ENCODE measurements at regions not wholly inside any gene's neighbourhood (a gene's known extent, or its start where the extent isn't known, plus 50 kb on each side); places are given as distances from the start of the nearest gene placed in this dataset.
"Not testable (repeated sequence)": the region's sequence is repeated elsewhere in the genome, so short reads cannot be mapped to it uniquely, and the experiment has no call there.

DNA sequence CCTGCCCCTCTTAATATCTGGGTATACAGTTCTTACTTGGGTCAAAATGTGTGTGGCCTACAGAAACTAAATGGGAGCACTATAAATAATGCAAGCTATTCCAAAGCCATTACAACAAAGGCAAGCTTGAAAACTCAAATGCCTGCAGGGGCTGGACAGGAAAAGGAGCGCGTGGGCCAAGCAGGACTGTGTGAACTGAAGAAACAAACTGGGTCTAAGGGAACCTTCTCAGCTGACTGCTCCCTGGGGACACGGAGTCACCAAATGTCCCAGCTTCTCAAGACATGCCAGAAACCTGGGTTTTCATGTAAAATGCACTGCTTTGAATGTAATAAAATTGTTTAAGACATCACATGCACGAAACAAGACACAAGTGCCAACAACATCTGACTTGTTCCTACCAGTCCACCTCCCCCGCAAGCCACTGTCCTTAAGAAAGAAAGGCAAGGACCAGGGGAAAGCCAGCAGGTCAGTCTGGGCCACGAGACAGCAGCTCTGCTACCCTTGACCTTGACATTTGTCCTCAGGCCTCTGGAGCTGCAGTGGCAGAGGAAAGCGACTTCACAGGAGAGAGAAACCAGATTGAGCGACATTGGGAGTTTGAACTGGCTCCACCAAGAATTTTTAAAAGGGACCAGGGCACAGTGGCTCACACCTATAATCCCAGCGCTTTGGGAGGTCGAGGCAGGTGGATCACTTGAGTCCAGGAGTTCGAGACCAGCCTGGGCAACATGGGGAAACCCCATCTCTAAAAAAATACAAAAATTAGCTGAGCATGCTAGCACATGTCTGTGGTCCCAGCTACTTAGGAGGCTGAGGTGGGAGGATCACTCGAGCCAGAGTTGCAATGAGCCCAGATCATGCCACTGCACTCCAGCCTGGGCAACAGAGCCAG lies 89.7 kb upstream of the SH3BP4 start:
- DNase-seq = no peak

GRCh38 chr2:234859330-234859872 lies 92.4 kb upstream of the SH3BP4 start:
- not testable (repeated sequence) for DNase-seq

DNA sequence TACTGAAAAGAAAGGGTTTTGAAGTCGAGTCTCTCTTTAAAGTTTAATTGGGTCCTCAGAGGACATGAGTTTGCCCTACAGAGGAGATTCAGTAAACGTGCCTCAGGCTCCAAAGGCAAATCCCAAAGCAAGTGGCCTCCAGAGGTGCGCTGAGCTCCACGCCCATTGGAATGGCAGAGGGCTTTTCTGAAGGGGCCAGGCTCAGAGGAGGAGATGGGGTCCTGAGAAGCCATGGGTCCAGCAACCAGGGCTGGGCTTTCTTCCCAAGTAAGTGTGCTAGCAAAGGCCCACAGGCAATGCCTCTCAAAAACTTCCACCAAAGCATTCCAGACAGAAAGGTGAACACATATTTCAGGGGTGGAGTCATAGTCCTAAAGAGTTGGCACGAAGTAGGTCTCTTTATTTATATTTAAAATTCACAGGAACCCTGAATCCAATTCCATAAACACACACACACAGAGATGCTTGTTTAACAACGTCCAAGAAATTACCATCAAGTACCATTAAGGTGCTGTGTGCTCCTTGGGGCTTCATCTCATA lies 93.0 kb upstream of the SH3BP4 start:
- DNase-seq = no peak

DNA sequence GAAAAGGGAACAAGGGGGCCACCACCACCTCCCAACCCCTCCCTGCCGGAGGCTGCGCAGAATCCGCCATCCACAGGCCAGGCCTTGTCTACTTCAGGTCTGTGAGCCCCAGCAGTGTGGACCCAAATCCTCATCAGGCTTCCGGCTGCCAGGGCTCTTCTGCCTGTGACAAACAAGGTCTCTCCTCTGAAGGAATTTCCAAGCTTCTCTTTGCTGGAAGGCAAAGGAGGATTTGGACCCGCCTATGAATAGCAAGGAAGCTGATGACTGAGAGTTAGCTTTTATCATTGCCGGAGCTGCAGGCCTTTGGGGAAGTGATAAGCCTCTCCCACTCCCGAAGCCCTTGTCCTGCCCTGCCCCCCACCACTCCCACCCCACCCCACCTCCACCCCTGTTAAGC lies 93.7 kb upstream of the SH3BP4 start:
- DNase-seq = no peak

- DNase-seq = no peak
Measured at GRCh38 chr2:234853729-234854128, 98.1 kb upstream of the SH3BP4 start.

GRCh38 chr2:234852941-234853340 lies 98.9 kb upstream of the SH3BP4 start:
- DNase-seq = no peak

GRCh38 chr2:234852035-234852434 lies 99.8 kb upstream of the SH3BP4 start:
- DNase-seq = no peak

GRCh38 chr2:234851451-234851850 lies 100.4 kb upstream of the SH3BP4 start:
- DNase-seq = no peak

GRCh38 chr2:234850818-234851217 lies 101.0 kb upstream of the SH3BP4 start:
- no peak for DNase-seq

DNA sequence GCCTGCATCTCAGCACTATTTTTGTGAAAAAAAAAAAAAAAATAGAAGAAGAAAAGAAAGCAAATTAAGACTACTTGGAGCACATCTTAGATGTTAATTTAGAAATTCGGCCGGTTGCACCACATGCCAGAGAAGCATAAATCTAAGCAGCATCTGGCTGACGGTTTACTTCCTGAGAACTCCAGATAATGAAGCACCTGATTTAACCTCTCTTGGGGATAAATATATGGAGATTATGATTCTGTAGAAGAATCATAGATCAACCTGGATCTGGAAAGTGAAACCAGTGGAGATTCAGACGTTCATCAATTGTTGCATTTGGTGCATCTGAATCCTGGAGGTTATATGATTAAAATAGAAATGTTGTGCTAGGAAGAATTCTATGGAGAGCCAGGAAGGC lies 102.1 kb upstream of the SH3BP4 start:
- no peak for DNase-seq

DNA sequence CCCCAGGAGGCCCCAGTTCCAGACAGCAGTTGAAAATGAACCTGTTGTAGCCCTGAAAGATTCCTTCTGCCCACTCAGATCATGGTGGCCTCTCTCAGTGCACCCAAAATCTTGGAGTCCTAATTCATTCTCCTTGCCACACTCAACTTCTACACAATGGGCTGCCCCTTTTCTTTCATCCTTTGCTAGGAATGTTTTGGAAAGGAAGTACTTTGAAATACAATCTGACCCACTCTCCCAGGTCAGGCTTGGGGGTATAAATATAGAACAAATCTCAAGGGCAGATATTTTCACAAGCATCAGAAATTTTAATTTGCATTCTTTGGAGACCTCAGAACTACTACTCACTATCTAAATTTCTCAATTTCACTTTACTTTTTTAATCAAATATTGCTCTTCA lies 103.2 kb upstream of the SH3BP4 start:
- no peak for DNase-seq

DNA sequence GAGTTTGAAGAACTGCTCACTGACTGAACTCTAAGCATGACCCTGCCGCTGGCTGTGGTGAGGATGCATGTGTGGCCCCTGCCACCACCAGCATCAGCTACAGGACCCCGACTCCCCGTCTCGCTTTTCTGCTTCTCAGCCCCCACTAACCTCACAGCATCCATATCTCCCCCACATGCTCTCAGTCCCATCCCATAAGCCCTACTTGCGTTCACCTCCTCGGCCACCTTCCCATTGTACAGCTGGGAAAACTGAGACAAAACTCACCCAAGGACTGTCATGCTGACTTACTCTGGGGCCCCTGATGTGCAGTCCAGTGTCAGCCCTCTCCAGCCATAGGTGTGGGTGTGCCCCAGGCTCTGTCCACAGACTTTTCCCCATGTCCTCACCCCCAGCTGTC lies 104.2 kb upstream of the SH3BP4 start:
- no peak for DNase-seq

DNA sequence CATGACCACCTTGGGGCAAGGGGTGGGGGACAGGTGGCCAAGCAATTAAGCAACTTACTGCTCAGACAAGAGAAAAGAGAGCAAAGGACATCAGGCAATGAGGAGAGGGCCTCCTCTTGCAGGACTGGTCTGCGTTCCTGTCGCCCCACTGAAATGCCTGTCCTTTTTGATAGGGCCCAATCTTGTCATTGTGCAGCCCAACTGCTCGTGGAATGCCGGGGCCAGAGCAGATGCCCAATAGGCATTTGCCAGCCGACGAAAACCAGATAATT lies 104.5 kb upstream of the SH3BP4 start:
- DNase-seq = no peak

DNA sequence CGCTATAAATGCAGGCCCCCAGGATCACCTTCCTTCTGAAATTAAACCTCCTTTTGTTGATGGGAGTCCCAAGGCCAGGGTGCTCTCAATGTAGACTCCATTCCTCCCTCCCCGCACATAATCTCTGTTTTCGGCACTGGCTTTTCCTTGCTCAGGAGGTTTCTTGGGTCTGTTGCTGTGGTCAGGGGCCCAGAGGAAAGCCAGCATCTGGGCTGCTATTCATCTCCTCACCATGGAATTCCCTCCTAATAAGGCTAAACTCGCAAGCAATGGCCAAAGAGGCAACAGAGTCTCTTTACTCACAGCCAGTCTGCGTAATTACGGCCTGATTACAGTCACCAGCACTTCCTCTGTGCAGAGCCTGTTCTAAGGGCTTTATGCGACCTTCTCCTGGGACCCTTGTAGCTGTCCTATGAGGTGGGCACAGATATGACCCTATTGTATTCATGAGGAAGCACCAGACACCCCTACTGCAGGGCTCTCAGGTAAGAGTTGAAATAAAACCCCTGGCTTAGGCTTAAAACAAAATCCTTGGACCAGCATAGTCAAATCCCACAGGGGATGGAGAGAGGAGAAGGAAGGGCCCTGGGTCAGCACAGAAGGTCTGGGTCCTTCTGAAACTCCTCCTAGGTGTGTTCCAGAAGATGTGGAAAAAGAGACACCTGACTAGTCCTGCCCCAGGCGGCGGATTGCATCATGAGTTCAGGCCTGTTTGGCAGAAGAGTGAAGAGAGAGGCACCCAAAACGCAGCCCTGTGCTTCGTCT lies 105.0 kb upstream of the SH3BP4 start:
- DNase-seq = no peak

- DNase-seq = no peak
Measured at GRCh38 chr2:234845602-234846590, 105.9 kb upstream of the SH3BP4 start.

DNA sequence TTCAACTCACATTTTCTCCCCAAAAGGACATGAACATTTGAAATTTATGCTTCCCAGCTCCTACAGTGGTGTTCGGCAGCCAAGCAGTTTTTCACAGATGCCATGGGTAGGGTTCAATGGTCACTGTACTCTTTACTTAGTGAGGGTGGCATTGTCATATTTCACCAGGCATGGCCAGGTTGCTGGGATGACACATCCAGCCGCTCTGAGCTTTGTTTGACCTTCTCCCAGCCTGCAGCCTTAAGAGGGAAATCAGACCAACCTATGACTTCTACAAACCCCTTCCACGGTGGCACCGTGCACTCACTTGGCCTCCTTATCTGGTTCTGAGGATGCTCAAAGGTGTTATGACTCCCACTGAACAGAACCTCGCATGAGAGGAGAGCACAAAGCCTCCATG lies 108.4 kb upstream of the SH3BP4 start:
- no peak for DNase-seq

GRCh38 chr2:234842753-234843152 lies 109.1 kb upstream of the SH3BP4 start:
- no peak for DNase-seq

DNA sequence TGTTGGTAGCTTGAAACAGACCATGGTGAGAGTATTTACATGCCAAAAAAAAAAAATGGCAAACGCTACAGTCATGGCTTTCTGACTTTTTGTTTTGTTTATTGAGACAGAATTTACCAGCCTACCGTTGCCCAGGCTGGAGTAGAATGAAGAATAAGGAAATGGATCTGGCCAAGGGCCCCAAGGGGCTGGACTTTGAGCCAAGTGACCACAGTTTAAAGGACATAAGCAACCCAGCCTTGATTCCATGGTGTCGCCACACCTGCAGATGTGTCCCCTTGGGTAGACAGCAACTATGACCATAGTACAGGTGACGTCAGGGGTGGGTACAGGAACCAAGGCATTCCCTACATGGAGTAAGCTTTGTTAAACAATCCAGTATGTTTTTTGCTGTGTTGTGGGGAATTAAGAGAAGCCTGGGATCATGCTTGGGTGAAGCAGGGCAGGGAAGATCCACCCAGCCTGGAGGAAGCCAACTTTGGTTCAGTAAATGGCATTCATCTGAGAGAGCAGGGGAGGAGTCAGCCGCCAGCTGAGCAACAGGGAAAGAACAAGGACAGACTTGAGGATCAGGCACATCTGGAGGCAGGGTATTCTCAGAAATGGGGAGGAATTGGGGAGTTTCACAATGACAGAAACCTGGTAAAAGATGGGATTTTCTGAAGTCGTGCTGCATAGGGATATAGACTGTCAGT lies 110.3 kb upstream of the SH3BP4 start:
- DNase-seq = no peak

DNA sequence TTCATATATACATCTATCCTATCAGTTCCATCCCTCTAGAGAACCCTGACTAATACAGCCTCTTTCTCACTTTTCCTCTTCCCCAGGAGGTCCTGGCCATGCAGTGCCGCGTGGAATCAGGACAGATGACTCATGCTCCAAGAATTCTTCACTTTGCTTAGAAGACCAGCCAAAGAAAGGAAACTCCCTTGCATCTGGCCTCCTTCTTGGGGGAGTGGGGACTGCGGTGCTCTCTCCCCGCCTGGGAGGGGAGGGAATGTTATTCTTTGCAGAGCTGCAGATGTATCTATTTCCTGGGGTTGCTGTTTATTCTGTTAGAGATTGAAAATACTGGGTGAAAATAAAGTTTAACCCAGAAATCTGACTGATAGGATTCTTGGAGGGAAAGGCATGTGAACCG lies 111.5 kb upstream of the SH3BP4 start:
- no peak for DNase-seq

DNA sequence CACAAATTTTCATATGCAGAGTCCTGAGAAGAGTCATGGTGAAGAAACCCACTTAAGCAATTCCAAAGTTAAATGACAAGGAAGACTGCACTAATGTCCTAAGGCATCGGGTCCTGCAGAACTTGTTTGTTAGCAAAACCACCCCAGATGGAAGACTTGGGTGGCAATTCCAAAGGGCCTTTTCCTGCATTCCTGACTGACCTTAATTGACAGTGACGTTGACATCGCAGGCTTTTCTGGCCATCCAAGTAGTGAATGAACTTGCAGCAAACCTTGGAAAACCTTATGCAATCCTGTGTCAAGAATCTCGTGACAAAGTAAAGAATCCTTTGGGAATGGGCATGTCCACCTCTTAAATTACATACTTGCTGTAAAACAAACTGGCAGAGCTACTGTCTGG lies 112.5 kb upstream of the SH3BP4 start:
- DNase-seq = no peak

DNA sequence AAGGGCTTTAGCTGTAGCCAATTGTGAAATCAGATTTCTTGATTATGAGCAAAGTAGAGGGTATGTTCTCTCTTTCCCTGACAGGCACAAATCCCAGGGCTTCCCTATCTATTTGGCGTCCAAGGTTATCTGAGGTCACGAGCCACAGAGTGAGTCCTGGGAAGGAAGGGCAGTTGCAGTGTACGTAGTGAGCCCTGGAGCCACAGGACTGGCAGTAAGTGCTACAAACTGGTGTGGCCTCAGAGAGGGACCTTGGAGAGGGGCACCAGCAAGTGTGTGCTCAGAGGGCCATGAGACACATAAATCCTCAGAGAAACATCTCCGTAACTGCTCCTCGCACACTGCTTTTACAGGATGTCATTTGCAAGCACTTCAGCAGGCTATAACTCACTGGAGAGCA lies 115.5 kb upstream of the SH3BP4 start:
- DNase-seq = no peak

GRCh38 chr2:234835738-234836137 lies 116.1 kb upstream of the SH3BP4 start:
- DNase-seq = no peak
